ENCODE measurements at regions not wholly inside any gene's neighbourhood (a gene's known extent, or its start where the extent isn't known, plus 50 kb on each side); places are given as distances from the start of the nearest gene placed in this dataset.

DNA sequence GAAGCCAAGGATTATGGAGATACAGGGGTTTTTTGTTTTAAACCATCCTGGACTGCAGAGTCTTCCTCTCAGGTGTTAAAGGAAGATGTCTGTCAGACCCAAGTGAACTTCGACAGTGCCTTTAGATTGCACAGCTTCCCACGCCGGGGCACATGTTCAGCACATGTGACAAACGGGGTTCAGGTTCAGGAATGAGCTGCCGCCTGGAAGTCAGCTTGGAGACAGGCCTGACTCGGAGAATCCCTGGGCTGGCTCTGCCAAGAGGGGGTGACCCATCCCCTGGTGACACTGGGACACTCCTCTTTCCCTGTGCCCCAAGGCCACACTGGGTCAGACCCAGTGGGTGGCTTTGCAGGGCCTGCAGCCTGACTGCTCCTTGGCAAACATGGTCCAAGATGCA is 359.3 kb upstream of the SALL3 start:
- no peak for DNase-seq (ENCODE audit: low read depth)

DNA sequence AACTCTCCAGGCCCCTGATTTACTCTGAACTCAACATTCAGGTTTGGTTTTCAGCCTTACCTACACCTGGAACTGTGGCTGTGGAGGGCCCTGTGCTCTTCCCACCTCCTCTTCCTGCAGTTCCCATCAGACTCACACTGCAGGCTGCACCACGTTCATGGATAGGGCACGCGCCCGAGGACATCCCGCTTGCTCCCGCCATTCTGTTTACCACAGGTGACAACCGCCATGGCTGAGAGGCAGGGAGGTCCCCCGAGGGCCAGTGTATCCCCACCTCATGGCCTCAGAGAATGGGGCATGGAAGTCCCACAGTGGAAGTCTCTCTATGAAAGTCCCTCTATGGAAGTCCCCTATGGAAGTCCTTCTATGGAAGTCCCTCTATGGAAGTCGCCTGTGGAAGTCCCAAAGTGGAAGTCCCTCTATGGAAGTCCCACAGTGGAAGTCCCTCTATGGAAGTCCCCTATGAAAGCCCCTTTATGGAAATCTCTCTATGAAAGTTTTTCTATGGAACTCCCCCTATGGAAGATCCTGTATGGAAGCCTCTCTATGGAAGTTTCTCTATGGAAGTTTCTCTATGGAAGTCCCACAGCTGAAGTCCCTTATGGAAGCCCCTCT is 358.4 kb upstream of the SALL3 start:
- no peak for DNase-seq (ENCODE audit: low read depth)

DNA sequence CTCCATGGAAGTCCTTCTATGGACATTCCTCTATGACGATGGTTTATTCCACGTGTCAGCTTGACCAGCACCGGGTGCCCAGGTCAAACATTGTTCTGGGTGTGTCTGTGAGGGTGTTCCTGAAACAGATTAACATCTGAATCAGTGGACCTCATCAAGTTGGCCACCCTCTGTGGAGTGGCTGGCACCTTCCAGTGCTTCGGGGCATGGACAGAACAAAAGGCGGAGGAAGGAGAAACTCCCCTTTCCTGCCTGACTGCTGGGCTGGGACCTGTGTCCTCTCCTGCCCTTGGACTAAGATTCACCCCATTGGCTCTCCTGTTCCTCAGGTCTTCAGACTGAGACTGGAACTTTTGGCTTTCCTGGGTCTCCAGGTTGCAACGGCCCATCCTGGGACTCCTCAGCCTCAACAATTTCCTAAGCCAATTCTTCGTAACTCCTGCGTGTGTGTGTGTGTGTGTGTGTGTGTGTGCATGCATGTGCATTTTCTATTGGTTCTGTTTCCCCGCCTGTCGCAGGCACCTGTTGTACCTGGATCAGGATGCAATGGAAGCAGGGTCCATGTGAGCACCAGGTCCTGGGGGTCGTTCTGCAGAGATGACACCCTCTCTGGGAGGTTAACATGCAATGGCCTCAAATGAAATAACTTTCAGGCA is 357.2 kb upstream of the SALL3 start:
- no peak for DNase-seq (ENCODE audit: low read depth)

DNA sequence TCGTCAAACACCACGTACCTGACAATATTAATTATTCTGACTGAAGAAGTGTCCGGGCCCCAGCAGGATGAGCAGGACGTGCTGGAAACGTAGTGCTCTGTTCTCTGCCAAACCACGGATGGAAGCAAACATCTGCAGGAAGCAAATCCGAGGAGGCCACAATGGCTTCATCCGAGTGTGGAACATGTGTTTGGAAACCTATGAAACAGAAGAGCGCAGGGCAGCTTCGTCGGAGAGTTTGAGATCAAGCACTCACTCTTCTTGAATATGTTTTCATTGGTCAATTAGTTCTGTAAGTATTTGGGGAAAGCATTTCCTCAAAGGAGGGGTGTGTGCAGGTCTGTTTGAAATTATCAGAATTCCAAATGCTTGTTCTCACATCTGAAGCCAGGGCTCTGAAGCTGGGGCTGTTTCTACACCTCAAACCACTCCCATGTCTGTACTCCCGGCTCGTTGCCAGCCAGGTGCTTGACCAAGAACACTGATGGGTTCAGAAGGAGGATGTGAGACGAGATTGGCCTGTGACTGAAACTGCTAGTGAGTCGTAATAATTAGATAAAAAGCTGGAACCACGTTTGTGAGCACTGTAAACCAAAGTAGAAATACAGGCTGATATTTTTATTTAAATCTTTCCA is 356.6 kb upstream of the SALL3 start:
- no peak for DNase-seq (ENCODE audit: low read depth)

DNA sequence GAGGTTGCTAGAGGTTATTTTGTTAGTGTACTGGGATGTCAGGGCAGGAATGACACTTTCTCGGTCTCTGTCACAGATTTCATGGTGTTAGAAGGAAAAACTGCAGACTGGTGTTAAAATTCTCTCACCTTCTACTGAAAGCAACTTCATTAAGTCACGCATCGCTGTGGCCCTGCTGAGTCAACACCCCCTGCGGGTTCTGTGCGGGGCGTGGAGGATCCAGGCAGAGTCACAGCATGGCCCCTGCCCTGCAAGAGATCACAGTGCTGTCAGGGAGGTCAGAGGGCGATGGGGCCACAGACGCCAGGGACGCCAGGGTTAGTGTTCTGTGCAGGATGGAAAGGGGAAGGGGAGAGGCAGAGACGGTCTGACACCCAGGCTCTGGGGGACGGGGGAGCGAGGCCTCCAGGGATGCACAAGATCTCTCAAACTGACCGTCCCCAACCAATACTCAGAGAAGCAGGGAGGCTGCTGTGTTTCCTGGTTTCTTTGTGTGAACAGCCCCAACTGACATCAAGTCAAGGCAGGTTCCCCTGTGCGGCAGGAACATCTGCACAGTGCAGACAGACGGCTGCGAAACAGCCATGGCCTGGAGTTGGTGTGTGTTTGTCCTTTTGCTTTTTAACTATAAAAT is 354.9 kb upstream of the SALL3 start:
- no peak for DNase-seq (ENCODE audit: low read depth)

DNA sequence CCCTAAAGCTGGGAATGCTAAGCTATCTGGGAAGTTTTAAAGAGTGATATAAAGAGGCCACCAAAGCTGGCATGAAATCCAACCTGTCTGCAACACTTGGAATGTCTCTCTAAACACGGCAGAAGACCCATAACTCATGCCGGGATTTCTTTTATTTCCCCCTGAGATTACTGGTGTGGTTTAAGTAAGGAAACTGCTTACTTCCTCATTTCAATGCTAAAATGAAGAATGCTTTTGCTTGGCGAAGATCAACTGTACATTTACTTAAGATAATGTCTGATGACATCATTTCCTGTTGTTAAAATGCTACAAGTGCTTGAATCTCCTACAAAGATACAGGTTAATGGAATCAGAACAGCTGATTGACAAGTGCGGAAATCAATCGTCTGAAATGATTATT is 353.8 kb upstream of the SALL3 start:
- no peak for DNase-seq (ENCODE audit: low read depth)

DNA sequence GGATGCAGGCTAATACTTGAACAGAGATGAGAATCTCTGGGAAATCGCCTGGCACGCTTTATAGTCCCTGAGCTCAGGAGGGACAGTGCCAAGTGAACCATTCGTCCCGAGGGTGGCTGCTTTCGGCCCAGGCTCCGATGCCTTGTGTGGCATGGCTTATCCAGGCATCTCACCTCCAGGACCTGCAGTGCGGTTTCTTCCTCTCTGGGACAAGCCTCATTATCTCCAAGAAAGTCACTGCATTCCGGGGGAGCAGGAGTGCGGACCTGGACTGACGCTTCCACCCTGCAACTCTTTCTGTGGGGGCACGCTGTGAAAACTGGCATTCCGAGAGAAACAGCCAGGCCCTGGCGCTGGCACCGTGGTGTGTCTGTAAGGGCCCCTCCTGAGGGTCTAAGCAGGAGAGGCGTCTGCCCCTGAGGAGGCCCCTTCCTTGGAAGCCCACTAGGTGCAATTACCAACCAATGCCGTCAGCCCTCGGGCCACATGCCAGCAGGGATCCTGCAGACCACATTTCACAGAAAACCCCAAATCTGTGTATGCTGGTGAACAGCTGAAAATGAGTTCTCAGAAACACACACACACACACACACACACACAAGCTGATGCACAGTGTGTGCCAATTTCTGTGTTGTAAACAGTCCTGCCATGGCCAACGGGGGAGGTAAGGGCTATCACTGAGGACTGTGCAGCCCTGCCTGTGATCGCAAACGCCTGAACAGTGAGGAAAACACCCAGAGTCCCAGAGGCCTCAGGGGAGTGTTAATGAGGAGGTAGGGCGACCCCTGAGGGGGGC is 351.9 kb upstream of the SALL3 start:
- DNase-seq (ENCODE audit: low read depth) = no peak

DNA sequence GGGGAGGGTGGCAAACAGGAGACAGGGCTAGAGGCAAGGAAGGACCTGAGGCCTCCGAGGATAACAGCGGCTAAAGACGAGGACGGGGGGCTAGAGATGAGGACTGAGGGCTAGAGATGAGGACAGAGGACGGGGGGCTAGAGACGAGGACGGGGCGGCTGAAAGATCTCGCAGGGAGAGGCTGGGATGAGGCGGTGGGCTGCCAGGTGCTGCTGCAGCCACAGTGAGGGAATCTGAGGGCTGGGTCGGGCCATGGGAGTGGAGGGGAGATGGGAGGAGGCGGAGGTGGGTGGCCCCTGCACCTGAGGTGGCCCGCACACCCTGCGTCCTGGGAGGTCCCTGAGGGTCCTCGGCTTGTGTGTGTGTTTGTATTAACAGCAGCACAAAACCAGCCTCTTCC is 350.2 kb upstream of the SALL3 start:
- no peak for DNase-seq (ENCODE audit: low read depth)

DNA sequence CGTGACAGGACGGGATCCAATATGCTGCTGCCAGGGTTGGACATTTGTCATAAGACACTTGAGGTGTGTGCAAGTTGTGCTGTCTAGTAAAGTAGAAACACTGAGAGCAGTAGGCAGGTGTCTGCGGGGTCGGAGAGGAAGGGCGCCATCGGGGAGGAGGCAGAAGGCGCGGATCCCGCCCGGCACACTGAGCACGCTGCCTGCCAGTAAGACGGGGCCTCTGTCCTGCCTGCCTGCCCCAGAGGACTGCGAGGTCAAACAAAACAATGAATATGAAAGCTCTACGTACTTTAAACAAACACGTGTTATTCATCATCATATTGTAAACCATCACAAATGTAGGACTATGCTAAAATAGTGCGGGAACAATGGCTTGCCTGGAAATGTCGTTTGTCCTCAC is 349.3 kb upstream of the SALL3 start:
- no peak for DNase-seq (ENCODE audit: low read depth)

DNA sequence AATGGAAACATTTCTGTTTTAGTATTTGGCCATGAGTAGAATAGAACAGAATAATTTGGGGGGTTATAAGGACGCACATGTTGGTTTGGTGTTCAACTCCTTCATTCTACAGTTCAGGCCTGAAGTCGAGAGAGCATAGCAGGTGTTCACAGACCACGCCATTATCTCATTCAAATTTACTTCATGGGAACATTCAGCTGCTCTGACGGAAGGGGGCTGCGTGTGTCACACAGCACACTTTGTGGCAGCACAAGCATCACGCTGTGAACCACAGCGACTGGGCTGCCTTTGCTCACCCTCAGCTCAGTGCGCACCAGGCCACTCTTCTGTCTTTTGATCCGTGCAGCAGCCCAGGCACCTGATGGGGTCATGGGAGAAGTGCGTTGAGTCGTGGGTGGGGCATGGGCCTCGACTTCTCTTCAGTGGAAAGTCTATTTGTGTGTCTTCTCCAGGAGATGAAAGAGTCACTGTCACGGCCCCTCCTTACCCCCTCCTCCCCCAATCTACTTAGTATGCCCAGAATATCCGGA is 348.6 kb upstream of the SALL3 start:
- no peak for DNase-seq (ENCODE audit: low read depth)

DNA sequence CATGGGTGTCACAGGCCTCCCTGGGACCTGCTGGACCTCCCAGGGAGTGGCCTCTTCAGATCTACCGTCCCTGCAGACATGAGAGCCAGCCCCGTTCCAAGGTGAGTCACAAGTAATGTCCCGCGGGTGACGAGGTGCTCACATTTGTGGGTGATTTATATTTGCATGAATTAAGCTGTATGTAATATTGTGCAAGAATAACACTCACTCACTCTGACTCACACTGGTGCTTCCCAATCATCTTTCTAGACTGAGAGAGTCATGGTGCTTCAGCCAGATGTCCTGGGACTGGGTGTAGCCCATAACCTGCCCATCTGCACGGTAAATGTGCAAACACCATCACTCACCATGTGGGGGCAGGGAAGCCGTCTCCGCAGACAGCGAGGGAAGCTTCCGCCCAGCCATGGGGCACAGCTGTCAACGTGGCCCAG is 347.5 kb upstream of the SALL3 start:
- no peak for DNase-seq (ENCODE audit: low read depth)

DNA sequence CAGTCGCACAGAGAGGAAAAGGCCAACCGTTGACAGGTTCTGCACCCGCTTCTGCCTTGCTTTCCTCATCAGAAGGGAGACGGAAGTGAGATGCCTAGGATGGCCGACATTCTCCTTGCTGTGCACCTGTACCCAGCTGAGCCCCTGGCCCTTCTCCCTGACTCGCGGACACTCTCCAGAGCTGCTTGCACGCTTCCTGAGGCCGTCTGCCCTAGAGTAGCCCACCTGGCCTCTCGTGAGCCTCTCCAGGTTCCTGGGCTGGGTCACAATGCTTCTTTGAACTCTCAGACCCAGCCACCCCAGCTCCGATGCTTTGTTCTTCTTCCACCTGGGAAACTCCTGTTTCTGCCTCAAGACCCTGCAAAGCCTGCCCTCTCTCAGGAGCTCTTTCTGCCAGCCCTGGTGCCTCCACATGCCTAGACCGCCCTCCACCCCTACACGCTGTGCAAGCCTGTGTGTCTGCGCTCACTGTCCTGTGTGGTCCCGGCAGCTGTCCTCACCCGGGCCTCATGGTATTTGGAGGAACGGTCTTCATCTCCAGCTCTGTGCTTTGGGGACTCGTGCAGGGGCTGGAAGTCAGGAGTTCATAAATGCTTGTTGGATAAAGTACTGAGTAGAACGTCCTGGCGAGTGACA is 345.4 kb upstream of the SALL3 start:
- no peak for DNase-seq (ENCODE audit: low read depth)

DNA sequence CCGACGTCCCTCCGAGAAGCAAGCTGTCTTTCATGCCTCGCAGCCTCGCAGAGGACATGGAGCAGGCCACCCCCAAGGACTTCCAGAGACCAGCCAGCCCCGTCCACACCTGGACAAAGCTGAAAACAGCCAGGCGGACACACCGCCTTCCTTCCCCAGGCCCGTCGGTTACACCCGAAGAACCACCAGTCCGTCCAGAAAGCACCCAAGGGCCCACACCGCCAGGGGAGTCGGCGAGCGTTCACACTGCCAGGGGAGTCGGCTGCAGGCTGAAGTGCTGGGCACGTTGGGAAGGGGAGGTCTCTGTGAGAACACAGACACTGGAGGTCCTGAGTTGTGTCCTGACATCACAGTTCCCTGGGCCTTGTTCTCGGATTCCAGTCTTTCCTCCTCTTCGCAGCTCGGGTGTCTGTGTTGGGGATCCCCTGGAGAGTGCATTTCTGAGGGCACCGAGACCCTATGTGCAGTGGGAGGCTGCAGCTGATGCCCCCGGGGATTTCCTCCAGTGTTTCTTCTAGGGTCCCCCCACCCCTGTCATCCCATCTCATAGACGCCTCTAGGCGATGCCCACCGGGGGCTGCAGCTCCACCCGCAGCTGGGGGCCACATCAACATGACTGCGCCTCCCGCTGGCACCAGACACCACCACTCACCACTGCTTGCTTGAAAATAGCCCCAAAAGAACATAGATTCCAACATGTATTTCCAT is 344.4 kb upstream of the SALL3 start:
- DNase-seq (ENCODE audit: low read depth) = no peak

DNA sequence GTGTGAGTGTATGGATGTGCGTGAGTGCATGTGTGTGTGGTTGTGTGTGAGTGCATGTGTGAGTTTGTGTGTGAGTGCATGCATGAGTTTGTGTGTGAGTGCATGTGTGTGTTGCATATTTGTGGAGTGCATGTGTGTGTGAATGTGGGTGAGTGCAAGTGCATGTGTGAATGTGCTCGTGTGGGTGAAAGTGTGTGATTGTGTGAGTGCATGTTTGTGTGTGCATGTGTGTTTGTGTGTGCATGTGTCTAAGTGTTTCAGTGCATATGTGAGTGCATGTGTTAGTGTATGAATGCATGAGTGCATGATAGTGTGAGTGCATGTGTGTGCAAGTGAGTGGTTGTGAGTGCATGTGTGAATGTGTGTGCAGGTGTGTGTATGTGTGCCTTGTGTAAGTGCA is 343.4 kb upstream of the SALL3 start:
- no peak for DNase-seq (ENCODE audit: low read depth)

DNA sequence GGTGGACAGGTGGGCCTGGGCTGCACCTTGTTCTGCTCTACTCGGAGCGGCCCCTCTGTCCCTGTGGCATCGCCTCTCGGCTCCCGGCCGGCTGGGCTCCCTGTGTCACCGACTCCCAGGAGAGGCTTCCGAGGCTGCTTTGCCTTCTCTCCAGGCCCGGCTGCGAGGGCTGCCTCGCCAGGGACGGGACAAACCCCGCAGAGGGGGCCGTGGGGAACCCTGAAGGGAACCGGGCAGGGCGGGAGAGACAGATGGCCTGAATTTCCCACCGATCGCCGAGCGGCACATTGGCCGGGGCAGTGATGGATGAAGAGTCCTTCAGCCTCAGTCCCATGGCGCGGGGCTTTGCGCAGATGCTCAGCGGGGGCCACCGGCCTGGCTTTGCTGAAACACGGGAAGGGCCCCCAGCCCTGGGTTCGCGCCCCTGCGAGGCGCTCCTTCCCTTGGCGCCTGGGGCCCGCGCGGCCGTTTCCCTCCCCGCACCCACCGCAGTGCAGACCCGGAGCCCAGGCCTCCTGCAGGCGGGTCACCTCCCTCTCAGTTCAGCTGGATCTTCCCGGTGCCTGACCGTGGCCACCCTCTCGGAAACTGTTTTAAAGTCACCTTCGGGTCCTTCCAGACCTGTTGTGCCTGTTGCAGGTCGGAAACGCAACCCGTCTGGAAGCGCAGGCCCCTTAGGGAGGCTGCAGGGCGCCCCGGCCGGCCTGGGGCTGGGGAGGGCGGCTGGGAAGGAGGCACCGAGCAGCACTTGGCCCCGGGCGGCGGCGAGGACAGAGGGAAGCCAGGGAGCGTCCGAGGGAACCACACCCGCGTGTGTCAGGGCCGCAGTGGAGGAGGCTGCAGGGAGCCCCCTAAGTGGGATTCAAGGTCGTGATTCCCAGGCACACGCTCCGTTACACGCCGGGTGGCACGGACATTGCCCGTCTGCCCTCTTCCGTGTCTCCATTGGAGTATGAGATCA is 341.9 kb upstream of the SALL3 start:
- no peak for DNase-seq (ENCODE audit: low read depth)

DNA sequence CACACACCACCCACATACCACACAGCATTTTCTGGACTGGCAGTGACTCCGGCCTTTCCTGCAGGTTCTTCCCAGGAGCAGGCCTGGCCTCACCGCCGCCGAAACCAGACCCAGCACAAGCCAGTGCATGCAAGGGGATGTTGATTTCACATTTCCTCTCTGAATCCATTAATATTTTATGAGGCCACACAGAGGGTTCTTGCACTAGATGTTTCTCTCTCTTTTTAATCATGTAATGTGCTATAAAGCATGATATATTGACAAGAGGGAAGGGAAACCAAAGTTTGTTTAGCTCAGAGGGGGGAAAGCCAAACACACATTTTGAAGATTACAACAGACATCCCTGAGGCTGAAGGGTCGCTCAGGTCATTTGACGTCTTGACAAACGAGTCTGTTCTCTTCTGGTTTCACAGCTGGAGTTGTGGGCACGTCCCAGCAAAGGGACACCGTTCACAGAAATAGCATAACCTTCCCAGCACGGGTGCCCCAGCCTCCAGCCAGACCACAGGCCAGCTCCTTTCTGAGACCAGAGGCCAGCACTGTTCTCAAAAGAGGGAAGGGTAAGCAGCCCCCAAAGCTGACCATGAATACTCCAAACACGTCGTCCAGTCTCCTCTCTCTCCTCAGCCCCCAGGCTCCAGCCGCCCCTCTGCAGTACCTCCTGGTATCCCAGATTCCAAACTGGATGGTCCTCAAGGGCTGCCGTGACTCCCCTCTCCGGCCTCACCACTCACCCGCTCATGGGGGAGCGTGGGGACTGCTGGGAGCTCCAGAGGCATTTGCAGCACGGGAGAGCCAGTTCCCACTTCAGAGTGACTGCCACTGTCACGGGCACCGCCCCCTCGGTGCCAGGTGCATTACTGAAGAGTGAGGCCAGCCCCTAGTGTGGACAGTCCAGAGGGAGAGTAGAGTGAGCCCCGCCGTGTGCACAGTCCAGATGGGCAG is 340.3 kb upstream of the SALL3 start:
- no peak for DNase-seq (ENCODE audit: low read depth)

DNA sequence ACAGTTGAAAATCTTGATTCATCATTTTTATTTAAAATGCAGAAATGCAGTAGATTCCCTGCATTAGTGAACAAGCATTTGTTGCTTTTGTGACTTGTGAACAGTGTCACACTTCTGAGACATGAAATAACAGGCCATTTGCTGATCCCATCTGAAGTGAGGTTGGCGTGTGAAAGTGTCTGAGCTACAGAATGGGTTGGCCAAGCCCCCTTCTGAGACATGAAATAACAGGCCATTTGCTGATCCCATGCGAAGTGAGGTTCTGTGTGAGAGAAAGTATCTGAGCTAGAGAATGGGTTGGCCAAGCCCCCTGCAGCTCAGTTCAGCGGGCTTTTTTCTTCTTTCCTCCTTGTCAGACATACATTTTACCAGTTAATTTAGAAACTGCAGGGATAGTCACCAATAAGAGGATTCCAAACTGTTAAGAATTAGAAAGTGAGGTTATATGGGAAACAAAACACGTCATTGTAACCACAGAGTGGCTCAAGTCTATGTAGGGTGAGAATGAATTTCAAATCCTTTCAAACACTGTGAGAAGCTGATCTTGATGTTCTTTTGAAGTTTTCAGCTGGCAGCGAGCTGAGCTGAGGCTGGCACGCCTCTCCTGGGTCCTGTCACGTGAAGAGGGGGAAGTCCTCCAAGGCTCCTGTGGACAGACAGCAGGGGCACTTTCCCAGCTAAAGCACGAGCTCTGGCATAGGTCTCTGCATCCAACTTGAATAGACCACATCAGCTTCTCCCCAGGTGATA is 339.2 kb upstream of the SALL3 start:
- DNase-seq (ENCODE audit: low read depth) = no peak

Measured in forelimb muscle (tissue), 1 donor.